KMS-11 (cell line): ENCODE measurements at regions not wholly inside any gene's neighbourhood (a gene's known extent, or its start where the extent isn't known, plus 50 kb on each side); places are given as distances from the start of the nearest gene placed in this dataset.

Experiments
- H2AFZ ChIP-seq: fragments of 200-600 bp; sonication (generic); 2 replicates; pipeline ENCODE4 v1.6.1; 2016; ENCODE audit warnings: antibody characterized with exemption, mixed run types, low read depth
- H3K27ac ChIP-seq: fragments of 200-600 bp; sonication (generic); 2 replicates; pipeline ENCODE4 v1.6.1; 2016; ENCODE audit warnings: mild to moderate bottlenecking, mixed run types
- H3K27me3 ChIP-seq: fragments of 200-600 bp; sonication (generic); 2 replicates; pipeline ENCODE4 v1.6.1; 2017; ENCODE audit warnings: mild to moderate bottlenecking, low read depth, mixed run types, moderate library complexity; ENCODE audit not compliant: insufficient read depth
- H3K36me3 ChIP-seq: fragments of 200-600 bp; sonication (generic); 2 replicates; pipeline ENCODE4 v1.6.1; 2017; ENCODE audit warnings: mild to moderate bottlenecking, mixed run types; ENCODE audit not compliant: insufficient read depth
- H3K4me1 ChIP-seq: fragments of 200-600 bp; sonication (generic); 2 replicates; pipeline ENCODE4 v1.6.1; 2016; ENCODE audit warnings: mild to moderate bottlenecking, low read depth, mixed run types; ENCODE audit not compliant: poor library complexity, severe bottlenecking
- H3K4me2 ChIP-seq: fragments of 200-600 bp; sonication (generic); 2 replicates; pipeline ENCODE4 v1.7.0; 2016; ENCODE audit warnings: mild to moderate bottlenecking, mixed run types
- H3K4me3 ChIP-seq: fragments of 200-600 bp; sonication (generic); IDR thresholded peaks from 2 replicates; pipeline ENCODE4 v1.6.1; 2017; ENCODE audit warnings: low read depth, low read length, mixed read lengths; ENCODE audit not compliant: insufficient read depth
- H3K79me2 ChIP-seq: fragments of 200-600 bp; sonication (generic); 2 replicates; pipeline ENCODE4 v1.6.1; 2016; ENCODE audit warnings: low read depth, mixed run types; ENCODE audit not compliant: insufficient read depth
- H3K9ac ChIP-seq: fragments of 200-600 bp; sonication (generic); 2 replicates; pipeline ENCODE4 v1.6.1; 2016; ENCODE audit warnings: mild to moderate bottlenecking, mixed run types
- H4K20me1 ChIP-seq: fragments of 200-600 bp; sonication (generic); 2 replicates; pipeline ENCODE4 v1.6.1; 2016; ENCODE audit warnings: mild to moderate bottlenecking, mixed run types; ENCODE audit not compliant: insufficient read depth
- TF ChIP-seq, protein P1 (sequence below): fragments of 200-600 bp; sonication (generic); conservative IDR thresholded peaks from 2 replicates; pipeline ENCODE4 v1.6.1; 2017; ENCODE audit warnings: low read depth, mild to moderate bottlenecking, antibody characterized with exemption, low read length, moderate library complexity, mixed read lengths

DNA sequence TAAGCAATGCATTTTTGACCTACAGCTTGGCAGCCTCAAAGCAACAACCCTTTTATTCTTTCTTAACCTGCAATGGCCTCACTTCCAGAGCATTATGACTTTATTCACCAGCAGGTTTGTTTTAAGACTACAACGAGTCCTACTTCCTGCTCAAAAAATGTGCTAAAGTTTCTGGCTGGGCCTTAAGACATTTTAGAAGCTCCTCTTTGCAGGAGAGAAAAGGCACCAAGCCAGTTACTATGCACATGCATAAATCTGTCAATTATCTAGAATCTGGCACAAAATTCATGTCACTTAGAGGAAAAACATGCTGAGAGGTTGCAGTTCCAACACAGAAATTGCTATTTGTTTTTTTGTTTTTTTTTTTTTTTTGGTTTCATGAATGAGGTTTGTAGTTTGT, 223.0 kb upstream of the EPHA5 start:
- Histone ChIP-seq H2AFZ (no peak overlapping the region), H3K4me1 (no peaks in the 10 kb centered on the region), H4K20me1 (no peaks in the 10 kb centered on the region), H3K36me3 (no peaks in the 10 kb centered on the region), H3K27me3 (no peaks in the 10 kb centered on the region), H3K27ac (no peak overlapping the region), H3K4me2 (no peak overlapping the region), H3K9ac (no peak overlapping the region), H3K79me2 (no peaks in the 10 kb centered on the region), H3K4me3 (no peak overlapping the region)
- TF ChIP-seq, protein P1, sequence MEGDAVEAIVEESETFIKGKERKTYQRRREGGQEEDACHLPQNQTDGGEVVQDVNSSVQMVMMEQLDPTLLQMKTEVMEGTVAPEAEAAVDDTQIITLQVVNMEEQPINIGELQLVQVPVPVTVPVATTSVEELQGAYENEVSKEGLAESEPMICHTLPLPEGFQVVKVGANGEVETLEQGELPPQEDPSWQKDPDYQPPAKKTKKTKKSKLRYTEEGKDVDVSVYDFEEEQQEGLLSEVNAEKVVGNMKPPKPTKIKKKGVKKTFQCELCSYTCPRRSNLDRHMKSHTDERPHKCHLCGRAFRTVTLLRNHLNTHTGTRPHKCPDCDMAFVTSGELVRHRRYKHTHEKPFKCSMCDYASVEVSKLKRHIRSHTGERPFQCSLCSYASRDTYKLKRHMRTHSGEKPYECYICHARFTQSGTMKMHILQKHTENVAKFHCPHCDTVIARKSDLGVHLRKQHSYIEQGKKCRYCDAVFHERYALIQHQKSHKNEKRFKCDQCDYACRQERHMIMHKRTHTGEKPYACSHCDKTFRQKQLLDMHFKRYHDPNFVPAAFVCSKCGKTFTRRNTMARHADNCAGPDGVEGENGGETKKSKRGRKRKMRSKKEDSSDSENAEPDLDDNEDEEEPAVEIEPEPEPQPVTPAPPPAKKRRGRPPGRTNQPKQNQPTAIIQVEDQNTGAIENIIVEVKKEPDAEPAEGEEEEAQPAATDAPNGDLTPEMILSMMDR: no peak

DNA sequence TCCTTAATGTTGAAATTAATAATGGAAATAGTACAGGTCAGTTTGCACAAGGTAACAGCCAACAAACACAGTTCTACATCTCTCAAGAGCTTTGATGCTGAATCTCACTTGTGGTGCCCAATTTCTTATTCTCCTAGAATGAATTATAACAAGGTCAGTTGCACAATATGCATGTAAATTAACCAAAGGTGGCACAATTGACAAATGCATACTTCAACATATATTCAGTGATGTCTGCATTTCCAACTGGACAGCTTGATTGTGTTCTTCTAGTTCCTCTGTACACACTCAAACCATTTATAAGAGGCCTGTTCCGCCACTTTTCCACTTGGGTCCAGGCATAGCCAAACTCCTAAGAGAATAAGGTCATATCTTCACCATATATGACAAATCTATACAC, 210.3 kb upstream of the EPHA5 start:
- no peaks in the 10 kb centered on the region for H3K4me1 ChIP-seq
- H3K9ac ChIP-seq: no peak overlapping the region
- no peaks in the 10 kb centered on the region for H3K79me2 ChIP-seq
- no peak overlapping the region for H3K4me3 ChIP-seq
- no peaks in the 10 kb centered on the region for H3K36me3 ChIP-seq
- no peak overlapping the region for H3K4me2 ChIP-seq
- H2AFZ ChIP-seq: no peak overlapping the region
- H4K20me1 ChIP-seq: no peaks in the 10 kb centered on the region
- H3K27ac ChIP-seq: no peak overlapping the region
- TF ChIP-seq, protein P1: no peak
- H3K27me3 ChIP-seq: no peaks in the 10 kb centered on the region

DNA sequence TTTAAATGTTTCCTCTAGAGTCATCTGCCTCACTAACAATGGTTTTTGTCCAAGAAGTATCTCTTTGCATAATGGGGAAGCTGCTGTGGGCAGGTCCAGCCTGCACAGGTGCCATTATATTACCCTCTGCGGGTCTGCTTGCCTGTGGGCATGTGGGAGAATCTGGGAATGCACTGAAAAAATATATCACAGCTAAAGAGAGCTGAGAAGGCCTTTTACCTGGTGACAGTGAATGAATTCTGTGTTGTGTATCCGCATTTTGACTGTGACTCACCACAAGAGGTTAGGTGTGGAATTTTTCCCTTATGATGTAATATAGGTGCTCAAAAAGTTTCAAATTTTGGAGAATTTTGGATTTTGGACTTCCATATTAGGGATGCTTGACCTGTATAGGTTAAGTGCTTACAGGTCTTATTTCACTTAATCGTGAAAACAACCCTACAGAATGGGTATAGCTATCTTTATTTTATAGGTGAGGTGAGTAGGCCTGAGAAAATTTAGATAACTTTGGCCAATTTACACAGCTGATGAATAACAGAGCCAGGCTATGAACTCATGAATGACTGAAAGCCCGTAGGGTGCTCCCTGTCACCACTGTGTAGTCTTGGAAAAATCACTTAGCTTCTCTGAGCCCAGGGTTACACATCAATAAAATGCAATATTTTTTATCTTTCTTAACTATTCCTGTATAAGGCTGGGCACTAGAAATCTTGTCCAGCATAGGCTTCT, 198.0 kb upstream of the EPHA5 start:
- TF ChIP-seq, protein P1: no peak
- no peak overlapping the region for H3K4me3 ChIP-seq
- H2AFZ ChIP-seq: no peak overlapping the region
- H3K36me3 ChIP-seq: no peaks in the 10 kb centered on the region
- H3K27ac ChIP-seq: no peak overlapping the region
- H3K4me1 ChIP-seq: no peaks in the 10 kb centered on the region
- no peak overlapping the region for H3K9ac ChIP-seq
- H3K27me3 ChIP-seq: no peaks in the 10 kb centered on the region
- no peak overlapping the region for H3K4me2 ChIP-seq
- H3K79me2 ChIP-seq: no peaks in the 10 kb centered on the region
- no peaks in the 10 kb centered on the region for H4K20me1 ChIP-seq

DNA sequence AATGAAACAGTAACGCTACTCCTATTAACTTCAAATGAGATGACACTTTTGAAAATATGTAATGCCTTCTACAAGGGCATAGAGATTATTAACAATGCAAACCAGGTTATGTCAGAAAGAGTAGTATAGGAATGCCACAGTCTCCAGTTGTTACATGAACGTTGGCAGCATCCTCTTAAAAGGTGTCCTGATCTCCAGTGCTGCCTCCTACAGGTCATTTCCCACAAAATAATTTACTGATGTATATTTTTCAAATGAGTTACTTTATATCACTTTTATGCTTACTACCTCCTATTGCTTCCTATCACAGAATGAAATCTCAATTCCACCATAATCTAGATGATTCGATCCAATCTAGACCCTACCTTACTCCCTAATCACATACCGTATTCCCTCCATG, 195.2 kb upstream of the EPHA5 start:
- H3K27ac ChIP-seq: no peak overlapping the region
- H4K20me1 ChIP-seq: no peaks in the 10 kb centered on the region
- no peak overlapping the region for H2AFZ ChIP-seq
- H3K27me3 ChIP-seq: no peaks in the 10 kb centered on the region
- no peak overlapping the region for H3K4me2 ChIP-seq
- H3K79me2 ChIP-seq: no peaks in the 10 kb centered on the region
- H3K9ac ChIP-seq: no peak overlapping the region
- TF ChIP-seq, protein P1: peak; percentile 48
- H3K4me1 ChIP-seq: no peaks in the 10 kb centered on the region
- no peaks in the 10 kb centered on the region for H3K36me3 ChIP-seq
- no peak overlapping the region for H3K4me3 ChIP-seq
